ENCODE measurements at regions not wholly inside any gene's neighbourhood (a gene's known extent, or its start where the extent isn't known, plus 50 kb on each side); places are given as distances from the start of the nearest gene placed in this dataset.

DNA sequence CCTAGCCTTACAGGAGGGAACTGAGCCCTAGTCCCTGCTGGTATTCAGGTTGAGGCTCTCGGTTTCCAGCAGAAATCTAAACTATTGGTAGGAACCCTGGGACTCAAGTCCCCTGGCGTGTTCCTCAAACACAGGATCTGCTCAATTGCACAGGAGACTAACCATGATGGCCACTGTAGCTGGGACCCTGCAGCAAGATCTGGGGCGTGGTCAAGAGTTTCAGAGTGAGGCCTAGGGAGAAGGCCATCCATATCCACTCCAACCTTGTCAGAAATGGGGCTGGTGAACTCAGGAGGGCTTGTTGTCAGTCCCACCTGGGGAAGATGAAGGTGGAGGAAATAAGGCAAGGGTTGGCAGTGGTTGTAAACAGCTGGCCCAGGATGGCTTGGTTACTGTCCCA lies 49.9 kb upstream of the PAX6 start:
- TF ChIP-seq, protein P1, sequence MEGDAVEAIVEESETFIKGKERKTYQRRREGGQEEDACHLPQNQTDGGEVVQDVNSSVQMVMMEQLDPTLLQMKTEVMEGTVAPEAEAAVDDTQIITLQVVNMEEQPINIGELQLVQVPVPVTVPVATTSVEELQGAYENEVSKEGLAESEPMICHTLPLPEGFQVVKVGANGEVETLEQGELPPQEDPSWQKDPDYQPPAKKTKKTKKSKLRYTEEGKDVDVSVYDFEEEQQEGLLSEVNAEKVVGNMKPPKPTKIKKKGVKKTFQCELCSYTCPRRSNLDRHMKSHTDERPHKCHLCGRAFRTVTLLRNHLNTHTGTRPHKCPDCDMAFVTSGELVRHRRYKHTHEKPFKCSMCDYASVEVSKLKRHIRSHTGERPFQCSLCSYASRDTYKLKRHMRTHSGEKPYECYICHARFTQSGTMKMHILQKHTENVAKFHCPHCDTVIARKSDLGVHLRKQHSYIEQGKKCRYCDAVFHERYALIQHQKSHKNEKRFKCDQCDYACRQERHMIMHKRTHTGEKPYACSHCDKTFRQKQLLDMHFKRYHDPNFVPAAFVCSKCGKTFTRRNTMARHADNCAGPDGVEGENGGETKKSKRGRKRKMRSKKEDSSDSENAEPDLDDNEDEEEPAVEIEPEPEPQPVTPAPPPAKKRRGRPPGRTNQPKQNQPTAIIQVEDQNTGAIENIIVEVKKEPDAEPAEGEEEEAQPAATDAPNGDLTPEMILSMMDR (IDR thresholded peaks at IDR 0.05): no peak
- TF ChIP-seq ZFX (IDR thresholded peaks at IDR 0.05; ENCODE audit: borderline replicate concordance): no peak
- H3K27ac ChIP-seq: no peak overlapping the region

Data from 22Rv1 (cell line).